DND-41 (cell line): ENCODE measurements at regions not wholly inside any gene's neighbourhood (a gene's known extent, or its start where the extent isn't known, plus 50 kb on each side); places are given as distances from the start of the nearest gene placed in this dataset.

Experiments used
- ATAC-seq: fragments of 200-7000 bp; cut with Tn5 transposase; 3 replicates; pipeline ENCODE4 v1.9.1; 2021; ENCODE audit warnings: low read depth; ENCODE audit not compliant: insufficient read depth
- DNase-seq: peaks from one replicate; pipeline ENCODE4 v3.0.0-alpha.2; 2020
- H2AFZ ChIP-seq: 2 replicates; pipeline ENCODE4 v1.6.0; 2012; ENCODE audit warnings: low read depth, low read length
- H3K27ac ChIP-seq: 2 replicates; pipeline ENCODE4 v1.5.1; 2012; ENCODE audit warnings: low read length, inconsistent platforms
- H3K27me3 ChIP-seq: fragments of 200-600 bp; sonication (generic); 2 replicates; pipeline ENCODE4 v1.6.0; 2012; ENCODE audit warnings: low read length, mild to moderate bottlenecking, inconsistent platforms; ENCODE audit not compliant: insufficient read depth, poor library complexity
- H3K36me3 ChIP-seq: 2 replicates; pipeline ENCODE4 v1.5.1; 2012; ENCODE audit warnings: low read length, inconsistent platforms; ENCODE audit not compliant: insufficient read depth
- H3K4me1 ChIP-seq: 2 replicates; pipeline ENCODE4 v1.5.1; 2012; ENCODE audit warnings: mild to moderate bottlenecking, low read length; ENCODE audit not compliant: insufficient read depth
- H3K4me2 ChIP-seq: 2 replicates; pipeline ENCODE4 v1.6.0; 2012; ENCODE audit warnings: mild to moderate bottlenecking, moderate library complexity, low read length, inconsistent platforms; ENCODE audit not compliant: insufficient read depth
- H3K4me3 ChIP-seq, 2 experiments: fragments of 200-600 bp in 1 of 2; shearing (Covaris generic) in 1 of 2; 2 replicates each; pipeline ENCODE4 v1.5.1; 2012 to 2016; ENCODE audit warnings: inconsistent platforms in 2 of 2, low read length in 2 of 2, mild to moderate bottlenecking in 2 of 2, low read depth in 1 of 2, moderate library complexity in 1 of 2
- H3K79me2 ChIP-seq: 2 replicates; pipeline ENCODE4 v1.6.0; 2012; ENCODE audit warnings: low read length, inconsistent platforms; ENCODE audit not compliant: insufficient read depth
- H3K9ac ChIP-seq: 2 replicates; pipeline ENCODE4 v1.6.0; 2012; ENCODE audit warnings: low read depth, mild to moderate bottlenecking, inconsistent platforms, low read length, moderate library complexity
- H3K9me3 ChIP-seq: 2 replicates; pipeline ENCODE4 v1.5.1; 2012; ENCODE audit warnings: low read length, moderate library complexity, mild to moderate bottlenecking, inconsistent platforms; ENCODE audit not compliant: insufficient read depth, severe bottlenecking
- H4K20me1 ChIP-seq: 2 replicates; pipeline ENCODE4 v1.6.0; 2012; ENCODE audit warnings: low read length; ENCODE audit not compliant: insufficient read depth
- EZH2 ChIP-seq: IDR thresholded peaks from 3 replicates; pipeline ENCODE4 v1.6.1; 2012; ENCODE audit warnings: borderline replicate concordance, low read depth, mild to moderate bottlenecking, moderate library complexity, low read length, inconsistent platforms; ENCODE audit not compliant: severe bottlenecking
- TF ChIP-seq, protein P1 (sequence below): IDR thresholded peaks from 2 replicates; pipeline ENCODE4 v1.5.1; 2012; ENCODE audit warnings: borderline replicate concordance, low read length, moderate library complexity, mild to moderate bottlenecking; ENCODE audit not compliant: poor library complexity, severe bottlenecking; ENCODE audit errors: extremely low read depth

DNA sequence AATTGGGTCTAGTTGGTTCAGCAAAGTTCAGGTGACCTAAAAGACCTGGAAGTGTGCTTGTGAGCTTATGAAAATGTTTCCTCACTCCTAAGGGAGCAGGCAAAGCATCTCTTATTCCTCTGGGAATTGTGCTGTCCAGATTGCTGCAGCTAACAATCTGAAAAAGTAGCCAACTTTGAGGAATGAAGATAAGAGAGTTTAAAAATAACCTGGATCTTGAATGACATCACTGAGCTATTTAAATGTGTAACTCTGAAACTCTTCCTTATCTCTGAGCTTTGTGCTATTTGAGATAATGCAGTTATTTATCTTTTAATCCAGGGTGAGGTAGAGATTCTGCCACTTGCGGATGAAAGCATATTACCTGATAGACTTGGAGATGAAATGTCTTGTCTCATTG is 384.8 kb downstream of the PPP4R3C start:
- Histone ChIP-seq H3K27me3 (no peaks in the 10 kb centered on the region), H3K36me3 (no peaks in the 10 kb centered on the region), H3K4me3 (no peak overlapping the region), H4K20me1 (no peaks in the 10 kb centered on the region), H3K79me2 (no peaks in the 10 kb centered on the region), H3K9me3 (no peaks in the 10 kb centered on the region), H3K27ac (no peak overlapping the region), H2AFZ (no peak overlapping the region), H3K9ac (no peak overlapping the region), H3K4me2 (no peak overlapping the region), H3K4me1 (no peaks in the 10 kb centered on the region)
- ATAC-seq (no peak), DNase-seq (no peak)
- TF ChIP-seq, protein P1, sequence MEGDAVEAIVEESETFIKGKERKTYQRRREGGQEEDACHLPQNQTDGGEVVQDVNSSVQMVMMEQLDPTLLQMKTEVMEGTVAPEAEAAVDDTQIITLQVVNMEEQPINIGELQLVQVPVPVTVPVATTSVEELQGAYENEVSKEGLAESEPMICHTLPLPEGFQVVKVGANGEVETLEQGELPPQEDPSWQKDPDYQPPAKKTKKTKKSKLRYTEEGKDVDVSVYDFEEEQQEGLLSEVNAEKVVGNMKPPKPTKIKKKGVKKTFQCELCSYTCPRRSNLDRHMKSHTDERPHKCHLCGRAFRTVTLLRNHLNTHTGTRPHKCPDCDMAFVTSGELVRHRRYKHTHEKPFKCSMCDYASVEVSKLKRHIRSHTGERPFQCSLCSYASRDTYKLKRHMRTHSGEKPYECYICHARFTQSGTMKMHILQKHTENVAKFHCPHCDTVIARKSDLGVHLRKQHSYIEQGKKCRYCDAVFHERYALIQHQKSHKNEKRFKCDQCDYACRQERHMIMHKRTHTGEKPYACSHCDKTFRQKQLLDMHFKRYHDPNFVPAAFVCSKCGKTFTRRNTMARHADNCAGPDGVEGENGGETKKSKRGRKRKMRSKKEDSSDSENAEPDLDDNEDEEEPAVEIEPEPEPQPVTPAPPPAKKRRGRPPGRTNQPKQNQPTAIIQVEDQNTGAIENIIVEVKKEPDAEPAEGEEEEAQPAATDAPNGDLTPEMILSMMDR = no peak
- TF ChIP-seq EZH2 = no peak

DNA sequence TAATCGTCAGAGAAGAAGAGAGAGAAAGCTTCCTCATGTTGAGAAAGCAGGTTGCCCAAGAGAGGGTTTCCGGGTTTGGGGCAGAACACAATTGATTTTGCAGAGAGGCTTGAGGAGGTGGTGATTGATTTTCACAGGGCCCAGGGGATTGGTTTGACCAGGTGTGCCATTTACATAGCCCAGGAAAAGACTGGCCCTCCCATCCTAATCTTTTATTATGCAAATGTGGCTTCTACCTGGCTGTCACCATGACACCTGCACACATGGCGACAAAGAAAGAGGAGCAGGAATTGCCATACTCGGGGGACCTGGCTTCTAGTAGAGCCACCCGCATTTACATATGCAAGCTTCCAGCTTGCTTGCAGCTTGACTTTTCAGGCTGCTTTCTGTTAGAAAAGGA is 405.3 kb downstream of the PPP4R3C start:
- no peaks in the 10 kb centered on the region for H3K36me3 ChIP-seq
- no peak overlapping the region for H2AFZ ChIP-seq
- H3K27ac ChIP-seq = no peak overlapping the region
- H3K4me1 ChIP-seq = no peaks in the 10 kb centered on the region
- ATAC-seq = no peak
- H3K27me3 ChIP-seq = no peaks in the 10 kb centered on the region
- DNase-seq = no peak
- no peaks in the 10 kb centered on the region for H4K20me1 ChIP-seq
- TF ChIP-seq EZH2 = no peak
- TF ChIP-seq, protein P1 = no peak
- no peak overlapping the region for H3K4me2 ChIP-seq
- H3K4me3 ChIP-seq = no peak overlapping the region
- no peaks in the 10 kb centered on the region for H3K9me3 ChIP-seq
- no peaks in the 10 kb centered on the region for H3K79me2 ChIP-seq
- H3K9ac ChIP-seq = no peak overlapping the region

DNA sequence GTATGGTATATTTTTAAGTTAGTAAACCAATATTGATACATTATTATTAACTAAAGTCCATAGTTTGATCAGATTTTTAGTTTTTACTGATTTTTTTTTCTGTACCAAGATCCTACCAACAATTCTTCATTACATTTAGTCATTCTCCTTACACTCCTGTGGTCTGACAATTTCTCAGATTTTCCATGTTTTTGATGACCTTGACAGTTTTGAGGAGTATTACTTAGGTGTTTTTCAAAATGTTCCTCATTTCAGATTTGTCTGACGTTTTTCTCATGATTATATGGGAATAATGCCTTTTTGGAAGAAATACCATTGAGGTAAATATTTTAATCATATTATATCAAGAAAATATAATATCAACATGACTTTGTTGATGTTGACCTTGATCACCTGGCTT is 423.8 kb downstream of the PPP4R3C start:
- ATAC-seq (no peak), DNase-seq (no peak)
- Histone ChIP-seq H3K9ac (no peak overlapping the region), H3K36me3 (no peaks in the 10 kb centered on the region), H4K20me1 (no peaks in the 10 kb centered on the region), H3K4me3 (no peak overlapping the region), H3K27me3 (no peaks in the 10 kb centered on the region), H3K9me3 (no peaks in the 10 kb centered on the region), H3K4me2 (no peak overlapping the region), H3K79me2 (no peaks in the 10 kb centered on the region), H3K27ac (no peak overlapping the region), H2AFZ (no peak overlapping the region), H3K4me1 (no peaks in the 10 kb centered on the region)
- TF ChIP-seq EZH2 = no peak
- TF ChIP-seq, protein P1 = no peak

- H3K36me3 ChIP-seq = no peaks in the 10 kb centered on the region
- H3K27me3 ChIP-seq = no peaks in the 10 kb centered on the region
- H3K4me2 ChIP-seq = no peak overlapping the region
- no peak overlapping the region for H3K4me3 ChIP-seq
- no peaks in the 10 kb centered on the region for H4K20me1 ChIP-seq
- DNase-seq (no peak), ATAC-seq (no peak)
- no peaks in the 10 kb centered on the region for H3K9me3 ChIP-seq
- H3K79me2 ChIP-seq = no peaks in the 10 kb centered on the region
- H3K9ac ChIP-seq = no peak overlapping the region
- no peak overlapping the region for H2AFZ ChIP-seq
- TF ChIP-seq, protein P1 = no peak
- no peak for TF ChIP-seq EZH2
- no peak overlapping the region for H3K27ac ChIP-seq
- no peaks in the 10 kb centered on the region for H3K4me1 ChIP-seq
Observed at GRCh38 chrX:27008486-27008885, 454.7 kb downstream of the PPP4R3C start.
